ENCODE measurements at regions not wholly inside any gene's neighbourhood (a gene's known extent, or its start where the extent isn't known, plus 50 kb on each side); places are given as distances from the start of the nearest gene placed in this dataset.

- intact Hi-C loops (cut with DNase I, micrococcal nuclease) = loop anchor here in 1 of 2 experiments (2.0 kb wide), 1 partner anchor 29 kb away; no protein-coding TSS in a partner anchor
These were observed 288.7 kb downstream of the SEC14L1 start for GRCh38 chr17:77429369-77429968.

GRCh38 chr17:77429969-77430752 lies 289.4 kb downstream of the SEC14L1 start:
- Mint-ChIP-seq H3K27ac (peak overlapping the region; percentile 93), H3K4me1 (ENCODE audit: low read depth) (peaks cover 93% of the 10 kb centered on the region), H3K36me3 (ENCODE audit: low read depth) (peaks cover 29% of the 10 kb centered on the region), H3K27me3 (no peaks in the 10 kb centered on the region), H3K9me3 (no peaks in the 10 kb centered on the region), H3K4me3 (peak overlapping the region; percentile 62)
- ChIA-PET POLR2A (interaction anchor here (0.6 to 29.0 kb wide), 19 partner anchors 9 to 98 kb away, joined by 3 to 681 read pairs (median 16); no protein-coding TSS in a partner anchor), CTCF (interaction anchor here (0.6 to 8.7 kb wide), 32 partner anchors 9 to 105 kb away, joined by 3 to 74 read pairs (median 6); no protein-coding TSS in a partner anchor)
- peaks cover 100% of the 10 kb centered on the region for H3K4me1 ChIP-seq (ENCODE audit: insufficient read depth, low read length)
- intact Hi-C loops (cut with DNase I, micrococcal nuclease) = loop anchor here (1.0 to 5.0 kb wide), 7 partner anchors 22 to 99 kb away; no protein-coding TSS in a partner anchor
- H3K9me3 ChIP-seq (ENCODE audit: control insufficient read depth in 1 of 2, insufficient read depth in 1 of 2, low read length in 2 of 2) = no peaks in the 10 kb centered on the region
- DNase-seq (peak; percentile 75 to 90 (median 84)), ATAC-seq (ENCODE audit: poor library complexity) (peak; percentile 46)
- TF ChIP-seq, protein P1, sequence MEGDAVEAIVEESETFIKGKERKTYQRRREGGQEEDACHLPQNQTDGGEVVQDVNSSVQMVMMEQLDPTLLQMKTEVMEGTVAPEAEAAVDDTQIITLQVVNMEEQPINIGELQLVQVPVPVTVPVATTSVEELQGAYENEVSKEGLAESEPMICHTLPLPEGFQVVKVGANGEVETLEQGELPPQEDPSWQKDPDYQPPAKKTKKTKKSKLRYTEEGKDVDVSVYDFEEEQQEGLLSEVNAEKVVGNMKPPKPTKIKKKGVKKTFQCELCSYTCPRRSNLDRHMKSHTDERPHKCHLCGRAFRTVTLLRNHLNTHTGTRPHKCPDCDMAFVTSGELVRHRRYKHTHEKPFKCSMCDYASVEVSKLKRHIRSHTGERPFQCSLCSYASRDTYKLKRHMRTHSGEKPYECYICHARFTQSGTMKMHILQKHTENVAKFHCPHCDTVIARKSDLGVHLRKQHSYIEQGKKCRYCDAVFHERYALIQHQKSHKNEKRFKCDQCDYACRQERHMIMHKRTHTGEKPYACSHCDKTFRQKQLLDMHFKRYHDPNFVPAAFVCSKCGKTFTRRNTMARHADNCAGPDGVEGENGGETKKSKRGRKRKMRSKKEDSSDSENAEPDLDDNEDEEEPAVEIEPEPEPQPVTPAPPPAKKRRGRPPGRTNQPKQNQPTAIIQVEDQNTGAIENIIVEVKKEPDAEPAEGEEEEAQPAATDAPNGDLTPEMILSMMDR (IDR thresholded peaks at IDR 0.05) = peak; percentile 77
- H3K4me3 ChIP-seq (ENCODE audit: low read length) = no peak overlapping the region
- peaks cover 39% of the 10 kb centered on the region for H3K36me3 ChIP-seq (ENCODE audit: insufficient read depth, low read length)
- no peaks in the 10 kb centered on the region for H3K27me3 ChIP-seq (ENCODE audit: control insufficient read depth in 1 of 2, insufficient read depth in 2 of 2, low read length in 2 of 2)
- H3K27ac ChIP-seq (ENCODE audit: low read depth in 1 of 2, low read length in 2 of 2) = peak overlapping the region in 1 of 2 donors; percentile 29

More at GRCh38 chr17:77429369-77429968, 288.7 kb downstream of the SEC14L1 start:
- no peak for DNase-seq
- H3K27me3 ChIP-seq (ENCODE audit: control insufficient read depth in 1 of 2, insufficient read depth in 2 of 2, low read length in 2 of 2) = no peaks in the 10 kb centered on the region
- Mint-ChIP-seq H3K4me1 (ENCODE audit: low read depth) (peaks cover 86% of the 10 kb centered on the region), H3K36me3 (ENCODE audit: low read depth) (peaks cover 27% of the 10 kb centered on the region), H3K27ac (peak overlapping the region; percentile 93), H3K4me3 (peak overlapping the region; percentile 38), H3K27me3 (no peaks in the 10 kb centered on the region), H3K9me3 (no peaks in the 10 kb centered on the region)
- TF ChIP-seq, protein P1 (IDR thresholded peaks at IDR 0.05) = no peak
- ChIA-PET POLR2A (interaction anchor here (0.6 to 29.0 kb wide), 22 partner anchors 8 to 104 kb away, joined by 3 to 681 read pairs (median 10); no protein-coding TSS in a partner anchor), CTCF (interaction anchor here (0.6 to 8.7 kb wide), 33 partner anchors 8 to 104 kb away, joined by 3 to 74 read pairs (median 6); no protein-coding TSS in a partner anchor)
- H3K9me3 ChIP-seq (ENCODE audit: control insufficient read depth in 1 of 2, insufficient read depth in 1 of 2, low read length in 2 of 2) = no peaks in the 10 kb centered on the region
- peaks cover 100% of the 10 kb centered on the region for H3K4me1 ChIP-seq (ENCODE audit: insufficient read depth, low read length)
- H3K27ac ChIP-seq (ENCODE audit: low read depth in 1 of 2, low read length in 2 of 2) = no peak overlapping the region
- no peak for ATAC-seq (ENCODE audit: poor library complexity)
- peaks cover 34% of the 10 kb centered on the region for H3K36me3 ChIP-seq (ENCODE audit: insufficient read depth, low read length)
- no peak overlapping the region for H3K4me3 ChIP-seq (ENCODE audit: low read length)

DNA sequence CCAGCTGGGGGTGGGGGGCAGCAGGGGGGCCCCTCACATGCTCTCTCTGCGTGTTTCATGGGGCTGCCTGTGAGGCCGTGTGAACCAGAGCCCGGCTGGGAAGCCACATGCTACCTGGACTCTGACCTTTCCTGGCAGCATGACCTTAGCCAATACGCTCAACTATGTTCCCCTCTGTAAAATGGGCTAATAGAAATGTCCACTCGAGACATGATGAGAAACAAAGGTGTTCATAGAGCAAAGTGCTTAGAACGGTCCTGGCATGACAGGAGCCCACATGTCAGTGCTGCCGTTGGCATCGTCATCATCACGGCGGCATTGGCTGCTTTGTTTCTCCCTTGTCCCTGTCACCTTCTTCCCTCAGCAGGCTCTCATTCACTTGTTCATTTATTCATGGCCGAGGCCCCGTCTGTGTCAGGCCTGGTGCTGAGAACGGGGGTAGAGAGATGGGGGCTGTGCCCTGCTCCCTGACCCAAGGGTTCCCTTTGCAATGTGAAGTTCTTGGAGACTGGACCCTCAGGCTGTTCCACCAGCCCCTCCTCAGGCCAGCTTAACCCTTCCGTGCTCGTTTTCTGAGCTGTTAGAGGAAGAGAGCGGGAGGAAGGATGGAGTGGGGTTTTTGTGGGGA lies 291.4 kb downstream of the SEC14L1 start:
- peak in 1 of 14 experiments; percentile 39 for DNase-seq
- Mint-ChIP-seq H3K4me1 (ENCODE audit: low read depth) (peaks cover 95% of the 10 kb centered on the region), H3K4me3 (peak overlapping the region; percentile 85), H3K27me3 (no peaks in the 10 kb centered on the region), H3K9me3 (no peaks in the 10 kb centered on the region), H3K36me3 (ENCODE audit: low read depth) (peaks cover 27% of the 10 kb centered on the region), H3K27ac (peak overlapping the region; percentile 93)
- H3K27me3 ChIP-seq (ENCODE audit: control insufficient read depth in 1 of 2, insufficient read depth in 2 of 2, low read length in 2 of 2) = no peaks in the 10 kb centered on the region
- peaks cover 35% of the 10 kb centered on the region for H3K36me3 ChIP-seq (ENCODE audit: insufficient read depth, low read length)
- TF ChIP-seq, protein P1 (IDR thresholded peaks at IDR 0.05) = no peak
- no peaks in the 10 kb centered on the region for H3K9me3 ChIP-seq (ENCODE audit: control insufficient read depth in 1 of 2, insufficient read depth in 1 of 2, low read length in 2 of 2)
- peak overlapping the region; percentile 37 to 98 for H3K27ac ChIP-seq (ENCODE audit: low read depth in 1 of 2, low read length in 2 of 2)
- peak overlapping the region; percentile 55 for H3K4me3 ChIP-seq (ENCODE audit: low read length)
- H3K4me1 ChIP-seq (ENCODE audit: insufficient read depth, low read length) = peaks cover 100% of the 10 kb centered on the region
- CTCF ChIA-PET = interaction anchor here (3.9 to 8.7 kb wide), 2 partner anchors 9 to 32 kb away, joined by 24 to 74 read pairs; no protein-coding TSS in a partner anchor
- intact Hi-C loops (cut with DNase I, micrococcal nuclease) = loop anchor here in 1 of 2 experiments (5.0 kb wide), 2 partner anchors 40 to 100 kb away; no protein-coding TSS in a partner anchor
- POLR2A ChIA-PET = interaction anchor here (0.5 to 29.0 kb wide), 13 partner anchors 8 to 1343 kb away, joined by 3 to 681 read pairs (median 63); partner anchors contain the start of gene TNRC6C
- ATAC-seq (ENCODE audit: poor library complexity) = no peak
